WERI-Rb-1 (cell line): ENCODE measurements at regions not wholly inside any gene's neighbourhood (a gene's known extent, or its start where the extent isn't known, plus 50 kb on each side); places are given as distances from the start of the nearest gene placed in this dataset.

Experiments used
- DNase-seq: peaks from one replicate; pipeline ENCODE4 v3.0.0-alpha.2; 2020
- H3K27ac ChIP-seq: fragments of 250-450 bp; sonication (Bioruptor Pico); 2 replicates; pipeline ENCODE4 v1.5.1; 2020; ENCODE audit warnings: mild to moderate bottlenecking, moderate library complexity
- H3K27me3 ChIP-seq: fragments of 250-450 bp; sonication (Bioruptor Pico); 2 replicates; pipeline ENCODE4 v1.5.1; 2021; ENCODE audit warnings: mild to moderate bottlenecking, low read depth, moderate library complexity; ENCODE audit not compliant: insufficient read depth, severe bottlenecking
- H3K36me3 ChIP-seq: fragments of 250-450 bp; sonication (Bioruptor Pico); 2 replicates; pipeline ENCODE4 v1.5.1; 2020; ENCODE audit warnings: mild to moderate bottlenecking, moderate library complexity
- H3K4me3 ChIP-seq: 2 replicates; pipeline ENCODE4 v1.5.1; 2011; ENCODE audit warnings: low read depth, mild to moderate bottlenecking, control low read depth, low read length
- H3K9me3 ChIP-seq: fragments of 250-450 bp; sonication (Bioruptor Pico); 2 replicates; pipeline ENCODE4 v1.5.1; 2021; ENCODE audit warnings: mild to moderate bottlenecking, moderate library complexity; ENCODE audit not compliant: severe bottlenecking
- TF ChIP-seq, protein P1 (sequence below): IDR thresholded peaks from 2 replicates; pipeline ENCODE4 v1.5.1; 2011; ENCODE audit warnings: low read depth, mild to moderate bottlenecking, control low read depth, inconsistent platforms, low read length

GRCh38 chr7:18194616-18195015 lies 167.0 kb upstream of the PRPS1L1 start:
- H3K27me3 ChIP-seq = no peaks in the 10 kb centered on the region
- no peak overlapping the region for H3K27ac ChIP-seq
- no peak overlapping the region for H3K4me3 ChIP-seq
- TF ChIP-seq, protein P1, sequence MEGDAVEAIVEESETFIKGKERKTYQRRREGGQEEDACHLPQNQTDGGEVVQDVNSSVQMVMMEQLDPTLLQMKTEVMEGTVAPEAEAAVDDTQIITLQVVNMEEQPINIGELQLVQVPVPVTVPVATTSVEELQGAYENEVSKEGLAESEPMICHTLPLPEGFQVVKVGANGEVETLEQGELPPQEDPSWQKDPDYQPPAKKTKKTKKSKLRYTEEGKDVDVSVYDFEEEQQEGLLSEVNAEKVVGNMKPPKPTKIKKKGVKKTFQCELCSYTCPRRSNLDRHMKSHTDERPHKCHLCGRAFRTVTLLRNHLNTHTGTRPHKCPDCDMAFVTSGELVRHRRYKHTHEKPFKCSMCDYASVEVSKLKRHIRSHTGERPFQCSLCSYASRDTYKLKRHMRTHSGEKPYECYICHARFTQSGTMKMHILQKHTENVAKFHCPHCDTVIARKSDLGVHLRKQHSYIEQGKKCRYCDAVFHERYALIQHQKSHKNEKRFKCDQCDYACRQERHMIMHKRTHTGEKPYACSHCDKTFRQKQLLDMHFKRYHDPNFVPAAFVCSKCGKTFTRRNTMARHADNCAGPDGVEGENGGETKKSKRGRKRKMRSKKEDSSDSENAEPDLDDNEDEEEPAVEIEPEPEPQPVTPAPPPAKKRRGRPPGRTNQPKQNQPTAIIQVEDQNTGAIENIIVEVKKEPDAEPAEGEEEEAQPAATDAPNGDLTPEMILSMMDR = no peak
- H3K36me3 ChIP-seq = no peaks in the 10 kb centered on the region
- no peak for DNase-seq
- no peaks in the 10 kb centered on the region for H3K9me3 ChIP-seq

DNA sequence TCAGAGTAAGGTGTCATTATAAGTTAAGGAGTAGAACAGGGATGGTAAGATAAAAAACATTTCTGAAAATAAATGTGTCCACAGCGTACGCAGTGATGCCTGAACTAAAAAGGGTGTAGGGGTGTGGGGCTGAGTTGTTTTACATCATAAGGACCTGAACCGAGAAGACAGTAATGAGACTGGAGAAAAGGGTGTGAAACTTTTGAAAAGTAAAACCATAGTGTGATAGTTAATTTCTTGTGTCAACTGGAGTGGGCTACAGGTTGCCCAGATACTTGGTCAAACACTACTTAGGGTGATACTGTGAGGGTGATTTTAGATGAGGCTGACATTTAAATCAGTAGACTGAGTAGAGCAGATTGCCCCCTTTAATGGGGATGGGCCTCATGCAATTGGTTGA lies 169.0 kb upstream of the PRPS1L1 start:
- DNase-seq = no peak
- no peaks in the 10 kb centered on the region for H3K9me3 ChIP-seq

GRCh38 chr7:18198868-18199267 lies 171.2 kb upstream of the PRPS1L1 start:
- TF ChIP-seq, protein P1 = no peak
- Histone ChIP-seq H3K27ac (no peak overlapping the region), H3K27me3 (no peaks in the 10 kb centered on the region), H3K4me3 (no peak overlapping the region), H3K36me3 (no peaks in the 10 kb centered on the region), H3K9me3 (no peaks in the 10 kb centered on the region)
- DNase-seq = no peak

More for the DNA sequence above, 169.0 kb upstream of the PRPS1L1 start:
- H3K27me3 ChIP-seq = no peaks in the 10 kb centered on the region
- H3K4me3 ChIP-seq = no peak overlapping the region
- TF ChIP-seq, protein P1 = no peak
- no peak overlapping the region for H3K27ac ChIP-seq
- H3K36me3 ChIP-seq = no peaks in the 10 kb centered on the region

- no peaks in the 10 kb centered on the region for H3K36me3 ChIP-seq
- no peak overlapping the region for H3K4me3 ChIP-seq
- no peak for DNase-seq
- H3K9me3 ChIP-seq = no peaks in the 10 kb centered on the region
- TF ChIP-seq, protein P1 = no peak
- H3K27ac ChIP-seq = no peak overlapping the region
- no peaks in the 10 kb centered on the region for H3K27me3 ChIP-seq
These were observed 172.6 kb upstream of the PRPS1L1 start for GRCh38 chr7:18200266-18200665.

GRCh38 chr7:18200855-18201254 lies 173.2 kb upstream of the PRPS1L1 start:
- Histone ChIP-seq H3K36me3 (no peaks in the 10 kb centered on the region), H3K9me3 (no peaks in the 10 kb centered on the region), H3K27me3 (no peaks in the 10 kb centered on the region), H3K27ac (no peak overlapping the region), H3K4me3 (no peak overlapping the region)
- TF ChIP-seq, protein P1 = no peak
- no peak for DNase-seq

DNA sequence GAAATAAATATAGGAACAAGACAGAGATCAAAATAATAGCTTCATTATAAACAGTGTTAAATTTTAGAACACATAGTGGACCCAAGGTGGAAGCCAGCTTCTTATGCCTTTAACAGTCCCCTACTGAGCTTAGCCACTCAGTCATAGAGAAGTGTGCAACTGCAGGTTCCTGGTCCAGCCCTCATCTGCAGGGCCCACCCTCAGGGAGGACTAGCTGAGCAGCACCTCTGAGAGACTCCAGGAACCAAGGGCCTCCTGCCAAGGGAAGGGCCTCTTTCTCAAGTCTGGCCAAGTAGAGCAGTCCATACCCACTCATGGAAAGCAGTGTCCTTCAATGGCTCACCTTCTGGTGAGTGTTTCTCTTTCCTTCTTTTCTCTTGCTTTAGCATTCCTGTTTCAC lies 173.7 kb upstream of the PRPS1L1 start:
- no peaks in the 10 kb centered on the region for H3K9me3 ChIP-seq
- H3K27me3 ChIP-seq = no peaks in the 10 kb centered on the region
- H3K27ac ChIP-seq = no peak overlapping the region
- no peak for DNase-seq
- H3K4me3 ChIP-seq = no peak overlapping the region
- TF ChIP-seq, protein P1 = no peak
- no peaks in the 10 kb centered on the region for H3K36me3 ChIP-seq
